GM21367 (cell line): ENCODE measurements at regions not wholly inside any gene's neighbourhood (a gene's known extent, or its start where the extent isn't known, plus 50 kb on each side); places are given as distances from the start of the nearest gene placed in this dataset.
"Not testable (repeated sequence)": the region's sequence is repeated elsewhere in the genome, so short reads cannot be mapped to it uniquely, and the experiment has no call there.

ENCODE experiments used
- ATAC-seq: cut with Tn5 transposase; IDR thresholded peaks from one replicate; pipeline ENCODE4 v1.9.1; 2021; ENCODE audit not compliant: unreplicated experiment

DNA sequence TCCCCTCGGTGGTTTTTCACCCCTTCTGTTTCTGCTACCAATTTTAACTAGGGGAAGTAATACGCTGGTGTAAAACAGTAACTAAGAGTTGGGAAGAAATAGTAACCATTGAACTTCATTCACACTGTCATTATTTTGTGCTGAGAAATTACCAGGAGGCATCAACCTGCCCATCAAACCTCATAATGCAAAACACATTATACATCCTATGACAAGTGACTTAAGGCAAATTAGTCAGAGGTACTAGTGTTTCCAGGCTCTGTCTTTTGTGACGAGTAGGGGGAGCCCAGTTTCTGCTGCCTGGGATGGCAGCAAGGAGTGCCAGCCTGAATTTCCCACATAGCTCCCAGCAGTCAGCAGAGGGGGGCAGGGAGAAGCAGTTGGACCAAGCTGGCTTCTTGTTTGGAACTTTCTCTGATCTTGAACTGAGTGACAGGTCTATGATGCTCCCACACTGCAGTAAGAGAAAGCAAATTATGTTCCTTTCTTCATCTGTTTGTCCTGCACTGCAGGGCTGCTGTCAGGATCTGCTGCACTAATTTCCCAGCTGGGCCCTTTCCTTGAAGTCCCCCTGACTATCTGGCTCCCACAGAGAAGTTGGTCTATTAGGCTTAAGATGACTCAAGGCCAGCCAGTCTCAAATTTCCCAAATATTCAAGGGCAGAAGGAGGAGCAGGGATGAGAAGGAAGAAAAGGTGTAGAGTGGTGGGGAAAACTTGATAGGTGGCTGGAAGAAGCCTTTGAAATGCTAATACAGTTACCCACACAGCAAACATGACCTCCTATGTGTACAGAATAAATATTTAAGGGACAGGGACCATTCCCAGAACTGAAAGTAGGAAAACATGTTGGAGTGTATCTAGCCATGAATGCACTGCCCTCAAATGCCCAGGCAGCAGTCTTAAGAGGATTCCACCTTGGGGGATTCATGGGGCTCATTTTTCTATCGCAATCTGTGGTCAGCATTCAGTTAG lies 322.8 kb downstream of the SEC16B start:
- ATAC-seq: no peak

DNA sequence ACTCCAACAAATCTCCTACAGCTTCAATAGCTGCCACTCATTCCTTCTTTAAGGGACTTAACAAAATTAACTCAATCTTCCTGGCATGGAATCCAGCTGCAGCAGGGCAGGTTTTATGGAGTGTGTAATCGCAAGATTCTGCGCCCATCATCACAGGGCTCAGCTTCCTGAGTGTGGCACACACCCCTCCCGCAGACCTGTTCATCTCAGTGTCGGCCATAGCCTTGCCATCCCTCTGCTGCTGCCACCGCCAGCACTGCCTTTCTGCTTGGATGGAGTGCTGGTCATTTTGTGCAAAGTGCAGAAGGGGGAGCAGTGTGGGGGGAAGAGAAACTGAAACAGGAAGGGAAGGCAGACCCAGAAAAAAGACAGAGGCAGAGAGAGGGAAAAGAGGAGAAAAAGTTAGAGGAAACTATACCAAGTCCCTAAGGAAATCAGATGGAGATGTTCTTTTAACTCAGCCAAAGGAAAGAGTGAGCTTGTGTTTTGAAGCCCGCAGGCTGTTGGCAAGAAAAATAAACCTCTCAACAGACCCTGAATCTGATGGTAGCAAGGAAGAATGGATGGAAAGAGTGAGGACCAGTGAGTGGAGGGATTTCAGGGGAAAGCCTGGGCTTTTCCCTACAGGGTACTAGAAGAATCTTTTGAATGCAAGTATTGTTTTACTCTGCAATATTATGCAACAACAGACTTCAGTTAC lies 324.2 kb downstream of the SEC16B start:
- ATAC-seq: no peak

DNA sequence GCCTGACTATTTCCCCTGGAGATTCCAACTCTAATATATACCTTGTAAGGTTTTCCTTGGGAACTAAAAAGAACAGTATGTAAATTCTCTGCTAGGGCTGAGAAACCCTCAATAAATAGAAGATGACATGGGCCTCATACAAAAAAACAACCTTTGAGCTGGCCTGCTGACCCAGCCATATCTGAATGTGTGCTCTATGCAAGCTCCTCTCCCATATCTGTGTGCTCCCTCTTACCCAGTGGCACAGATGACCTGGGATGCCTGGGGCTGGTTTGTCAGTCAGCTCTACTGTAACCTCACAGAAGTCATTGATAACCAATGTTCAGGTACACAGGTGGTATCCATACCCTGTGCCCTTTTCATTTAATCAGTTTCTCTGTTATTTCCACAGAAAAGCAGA lies 329.2 kb downstream of the SEC16B start:
- ATAC-seq: no peak

DNA sequence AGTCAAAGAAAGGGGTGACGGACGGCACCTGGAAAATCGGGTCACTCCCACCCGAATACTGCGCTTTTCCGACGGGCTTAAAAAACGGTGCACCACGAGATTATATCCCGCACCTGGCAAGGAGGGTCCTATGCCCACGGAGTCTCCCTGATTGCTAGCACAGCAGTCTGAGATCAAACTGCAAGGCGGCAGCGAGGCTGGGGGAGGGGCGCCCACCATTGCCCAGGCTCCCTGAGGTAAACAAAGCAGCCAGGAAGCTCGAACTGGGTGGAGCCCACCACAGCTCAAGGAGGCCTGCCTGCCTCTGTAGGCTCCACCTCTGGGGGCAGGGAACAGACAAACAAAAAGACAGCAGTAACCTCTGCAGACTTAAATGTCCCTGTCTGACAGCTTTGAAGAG lies 335.7 kb downstream of the SEC16B start:
- ATAC-seq: not testable (repeated sequence)

DNA sequence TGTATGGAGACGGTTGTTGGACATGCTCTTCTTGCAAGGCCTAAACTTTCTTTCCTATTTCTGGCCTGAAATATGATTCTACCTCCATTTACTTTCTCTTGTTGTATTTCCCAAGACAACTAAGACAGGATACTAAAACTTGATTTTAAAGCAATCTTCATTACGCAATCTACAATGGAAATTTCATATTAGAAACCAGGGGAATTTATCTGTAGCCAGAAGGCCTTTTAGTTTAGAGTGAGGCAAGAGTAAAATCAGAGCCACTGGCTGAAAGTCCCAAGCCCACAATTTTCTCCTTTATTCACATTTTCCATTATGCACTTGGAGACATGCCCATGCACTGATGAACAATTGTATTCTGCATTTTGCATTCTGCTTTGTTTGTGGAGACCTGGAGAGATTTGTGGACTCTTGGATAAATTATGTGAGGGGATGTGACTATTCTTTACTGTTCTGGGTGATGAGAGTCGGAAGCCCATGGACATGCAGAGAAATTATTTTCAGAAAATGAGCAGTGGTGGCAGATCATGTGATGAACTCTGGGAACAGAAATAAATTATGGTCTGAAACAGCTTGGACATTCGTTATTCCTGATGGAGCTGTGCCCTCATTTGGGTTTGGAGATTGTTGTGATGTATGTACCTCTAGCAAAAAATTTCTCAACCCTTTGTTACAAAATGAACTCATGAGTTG lies 336.8 kb downstream of the SEC16B start:
- ATAC-seq: no peak

DNA sequence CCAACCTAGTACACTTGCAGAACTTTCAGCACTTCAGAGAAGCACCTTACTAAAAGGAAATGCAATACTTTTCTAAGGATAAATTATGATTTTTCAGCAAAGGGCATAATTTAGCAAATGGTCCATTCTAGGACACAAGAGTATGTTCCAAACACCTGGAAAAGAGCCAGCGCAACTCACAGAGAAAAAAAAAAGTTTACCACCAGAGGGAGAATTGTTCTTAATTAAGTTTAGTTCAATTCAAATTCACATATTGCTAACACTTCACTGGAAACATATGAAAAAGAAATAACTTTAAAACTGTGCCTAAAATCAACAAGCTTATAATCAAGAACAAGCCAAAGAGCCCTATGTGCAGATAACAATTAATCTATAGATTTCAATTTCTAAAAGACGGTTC lies 338.1 kb downstream of the SEC16B start:
- ATAC-seq: no peak

DNA sequence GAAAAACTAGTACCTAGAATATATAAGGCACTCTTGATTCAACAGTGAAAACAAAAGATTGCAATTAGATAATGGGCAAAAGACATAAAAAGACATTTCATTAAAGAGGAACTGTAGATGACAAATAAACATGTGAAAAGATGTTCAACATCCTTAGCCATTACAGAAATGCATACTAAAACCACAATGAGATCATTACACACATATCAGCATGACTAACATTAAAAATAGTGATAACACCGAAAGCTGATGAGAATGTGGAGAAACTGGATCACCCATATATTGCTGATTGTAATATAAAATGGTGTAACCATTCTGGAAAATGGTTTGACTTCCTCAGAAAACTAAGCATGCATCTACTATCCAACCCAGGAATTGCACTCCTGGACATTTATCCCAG lies 340.3 kb downstream of the SEC16B start:
- no peak for ATAC-seq

DNA sequence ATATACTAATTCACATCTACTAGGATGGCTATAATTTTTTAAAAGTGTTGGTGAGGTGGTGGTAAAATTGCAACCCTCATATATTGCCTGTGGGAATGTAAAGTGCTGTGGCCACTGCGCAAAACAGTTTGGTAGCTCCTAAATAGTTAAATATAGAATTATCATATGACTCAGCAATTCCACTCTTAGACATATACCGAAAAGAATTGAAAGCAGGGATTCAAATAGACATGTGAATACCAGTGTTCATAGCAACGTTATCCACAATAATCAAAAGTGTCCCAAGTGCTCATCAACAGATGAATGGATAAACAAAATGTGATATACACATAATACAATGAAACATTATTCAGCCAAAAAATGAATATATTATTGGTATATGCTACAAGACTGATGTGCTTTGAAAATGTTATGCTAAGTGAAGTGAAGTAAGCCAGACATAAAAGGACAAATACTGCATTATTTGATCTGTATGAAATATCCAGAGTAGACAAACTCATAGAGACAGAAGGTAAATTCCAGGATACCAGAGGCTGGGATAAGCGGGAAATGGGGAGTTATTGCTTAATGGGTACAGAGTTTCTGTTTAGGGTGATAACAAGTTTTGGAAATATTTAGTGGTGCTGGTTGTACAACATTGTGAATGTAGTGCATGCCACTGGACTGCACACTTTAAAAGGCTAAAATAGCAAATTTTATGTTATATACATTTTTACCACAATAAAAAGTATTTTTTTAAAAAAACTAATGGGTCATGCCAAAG lies 342.5 kb downstream of the SEC16B start:
- no peak for ATAC-seq

DNA sequence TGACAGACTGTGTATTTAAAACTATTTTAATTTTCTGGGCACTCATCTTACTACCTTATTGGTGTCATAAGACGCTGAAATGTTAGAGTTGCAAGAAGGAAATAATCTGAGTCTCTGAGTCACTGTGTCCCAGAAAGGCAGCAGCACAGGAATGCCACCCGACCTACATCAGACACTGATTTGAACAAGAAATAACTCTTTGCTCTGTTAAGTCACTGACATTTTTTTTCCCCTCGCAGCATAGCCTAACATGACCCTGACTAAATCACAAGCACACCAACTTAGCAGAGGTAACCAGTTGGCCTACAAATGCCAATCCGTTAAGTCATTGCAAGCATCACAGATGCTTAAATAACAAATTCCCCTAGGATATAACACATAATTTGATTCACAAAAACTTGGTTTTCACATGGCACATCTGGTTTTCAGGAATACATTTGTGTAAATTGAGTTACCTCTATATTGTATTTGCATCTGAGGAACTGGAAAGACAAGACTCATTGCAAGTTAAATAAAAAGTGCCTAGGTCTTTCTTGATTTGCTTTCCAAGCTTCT lies 349.1 kb downstream of the SEC16B start:
- ATAC-seq: no peak

DNA sequence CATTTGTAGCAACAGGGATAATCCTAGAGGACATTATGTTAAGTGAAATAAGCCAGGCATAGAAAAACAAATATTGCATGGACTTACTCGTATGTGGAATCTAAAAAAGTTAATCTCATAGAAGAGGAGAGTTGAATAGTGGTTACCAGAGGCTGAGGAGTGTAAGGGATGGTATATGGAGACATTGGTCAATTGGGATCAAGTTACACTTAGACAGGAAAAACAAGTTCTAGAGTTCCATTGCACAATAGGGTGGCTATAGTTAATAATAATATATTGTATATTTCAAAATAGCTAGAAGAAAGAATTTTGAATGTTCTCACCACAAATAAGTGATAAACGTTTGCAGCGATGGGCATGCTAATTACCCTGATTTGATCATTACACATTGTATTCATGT lies 354.6 kb downstream of the SEC16B start:
- no peak for ATAC-seq

DNA sequence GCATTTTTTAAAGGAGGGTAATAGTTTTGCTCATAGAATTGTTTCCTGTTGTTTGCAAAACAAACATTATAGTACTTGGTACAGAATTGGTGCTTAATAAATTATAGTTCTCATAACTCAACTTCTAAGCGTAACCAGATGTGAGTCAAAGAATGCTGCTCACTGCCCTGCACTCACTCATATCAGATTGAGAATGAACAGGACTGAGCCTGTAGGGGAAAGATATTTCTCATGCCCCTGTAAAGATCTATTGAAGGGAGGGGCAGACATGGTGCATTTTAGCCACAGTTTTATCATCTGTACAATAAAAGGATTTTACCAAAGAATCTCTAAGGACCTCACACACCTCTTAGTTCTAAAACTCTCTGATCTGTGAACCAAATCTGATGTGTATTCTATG lies 358.5 kb downstream of the SEC16B start:
- ATAC-seq: no peak

DNA sequence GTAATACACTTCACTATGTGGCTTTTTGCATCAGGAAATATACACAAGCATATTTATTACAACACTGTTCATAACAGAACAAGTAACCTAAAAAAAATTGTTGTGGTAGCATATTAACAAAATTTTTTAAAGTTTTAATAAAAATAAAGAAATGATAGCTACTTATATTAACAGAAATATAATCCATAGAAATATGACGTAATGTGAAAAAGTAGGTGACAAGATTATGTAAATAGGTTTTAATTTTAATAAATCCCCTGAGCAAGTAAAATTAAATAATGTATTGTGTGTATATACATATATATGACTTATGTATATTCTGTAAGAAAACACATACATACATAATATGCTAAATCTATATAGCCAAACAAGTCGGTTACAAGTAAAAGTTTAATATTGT lies 359.9 kb downstream of the SEC16B start:
- no peak for ATAC-seq

DNA sequence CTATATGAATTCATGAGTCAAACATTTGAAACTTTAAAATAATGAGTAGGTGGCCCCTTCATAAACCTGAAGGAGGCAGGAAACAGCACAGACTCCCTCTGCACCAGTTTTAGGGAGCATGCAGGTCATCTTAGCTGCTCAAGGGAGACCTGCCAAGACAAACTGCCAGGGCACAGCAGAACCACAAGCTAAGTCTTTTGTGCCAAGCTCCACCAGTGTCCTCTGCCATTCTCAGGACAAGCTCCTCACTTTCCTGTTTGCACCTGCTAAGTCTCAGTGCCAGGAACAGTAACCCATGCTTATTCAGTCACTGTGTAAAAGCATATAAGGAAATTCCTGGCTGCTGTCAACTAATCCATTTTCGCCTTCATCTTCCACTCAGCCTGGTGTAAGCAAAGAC lies 368.9 kb downstream of the SEC16B start:
- ATAC-seq: no peak

DNA sequence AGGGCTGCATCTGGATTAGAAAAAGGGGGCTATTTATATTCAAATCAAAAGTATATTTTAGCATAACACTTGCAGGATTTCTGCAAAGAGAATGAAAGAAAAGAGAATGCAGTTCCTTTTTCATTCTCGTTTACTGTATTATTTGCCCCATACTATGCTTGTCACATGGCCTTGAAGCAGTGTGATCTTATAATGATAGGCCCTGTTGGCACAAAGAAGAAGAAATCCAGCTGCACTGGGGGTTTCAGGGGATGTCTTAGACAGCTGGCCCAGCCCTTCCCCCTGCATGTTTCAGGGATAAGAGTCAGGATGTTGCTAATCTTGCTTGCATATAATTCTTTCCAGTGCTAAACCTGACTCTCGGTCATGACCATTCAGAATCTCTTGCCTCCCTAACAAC lies 369.5 kb downstream of the SEC16B start:
- no peak for ATAC-seq

DNA sequence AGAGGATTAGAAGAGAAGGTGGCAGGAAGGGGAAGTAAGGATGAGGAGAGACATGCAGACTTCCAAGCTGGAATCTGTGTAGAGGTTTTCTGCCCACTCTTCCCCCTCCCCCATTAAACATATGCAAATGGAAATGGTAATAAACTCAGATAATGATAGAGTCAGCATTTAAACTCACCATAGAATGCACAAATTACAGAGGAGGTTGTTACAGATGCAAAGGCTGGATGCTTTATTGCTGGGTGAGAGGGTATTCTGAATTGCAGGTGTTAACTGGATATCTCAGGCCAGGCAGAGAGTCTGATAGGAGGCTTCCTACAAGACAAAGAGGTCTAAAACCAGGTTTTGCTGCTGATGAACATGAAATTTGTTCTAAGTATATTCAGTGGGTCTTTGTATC lies 372.5 kb downstream of the SEC16B start:
- ATAC-seq: no peak

DNA sequence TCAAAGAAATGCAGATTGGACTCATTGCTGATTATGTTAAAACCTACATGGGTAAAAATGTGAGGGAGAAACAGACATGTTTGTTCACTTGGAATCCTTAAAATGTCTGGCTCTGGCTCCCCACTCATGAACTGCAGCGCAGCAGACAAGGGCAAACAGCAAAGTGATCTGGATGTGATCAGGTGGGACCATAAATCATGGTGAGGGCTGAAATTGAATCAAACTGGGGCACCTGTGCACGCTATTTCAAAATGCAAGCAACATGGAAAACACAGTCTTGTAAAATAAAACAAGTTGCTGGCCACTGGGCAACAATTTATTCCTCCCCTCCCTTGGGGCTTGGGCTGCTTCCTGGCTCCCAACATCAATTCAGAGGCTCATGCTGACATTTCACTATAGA lies 373.4 kb downstream of the SEC16B start:
- ATAC-seq: no peak

DNA sequence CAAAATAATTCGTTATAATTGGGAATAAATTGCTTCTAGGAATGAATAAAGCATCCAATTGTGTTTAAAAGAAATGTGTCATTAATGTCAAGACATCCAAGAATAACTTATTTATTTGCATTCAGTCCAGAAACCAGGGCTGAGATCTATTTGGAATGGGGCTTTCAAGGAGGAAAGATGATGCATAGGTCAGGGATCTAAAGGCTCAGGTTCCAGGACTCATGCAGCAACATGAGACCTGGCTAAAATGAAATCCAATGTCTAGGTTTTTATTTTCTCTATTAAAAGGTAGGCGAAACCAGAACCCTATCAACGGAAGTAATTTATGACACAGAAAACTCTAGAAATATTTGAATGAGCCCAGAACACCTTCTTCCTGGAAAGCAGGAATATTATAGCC lies 376.8 kb downstream of the SEC16B start:
- ATAC-seq: no peak

DNA sequence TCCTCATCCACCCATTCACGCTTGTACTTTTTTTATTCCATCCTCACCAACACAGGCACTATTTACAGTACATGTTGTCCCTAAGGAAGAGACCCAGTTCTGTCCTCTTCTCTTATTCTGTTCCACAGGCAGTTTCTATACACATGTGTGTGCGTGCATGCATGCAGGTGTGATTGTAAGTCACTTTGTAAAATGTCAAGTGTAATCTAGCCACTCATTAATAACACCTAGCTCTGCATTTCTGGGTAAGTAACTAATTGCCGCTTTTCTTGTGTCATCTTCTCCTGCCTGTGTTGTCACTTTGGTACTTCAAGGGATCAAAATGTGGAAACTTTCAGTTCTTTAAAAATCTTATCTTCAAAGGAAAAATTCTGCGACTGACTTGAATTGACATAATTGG lies 377.2 kb downstream of the SEC16B start:
- no peak for ATAC-seq

DNA sequence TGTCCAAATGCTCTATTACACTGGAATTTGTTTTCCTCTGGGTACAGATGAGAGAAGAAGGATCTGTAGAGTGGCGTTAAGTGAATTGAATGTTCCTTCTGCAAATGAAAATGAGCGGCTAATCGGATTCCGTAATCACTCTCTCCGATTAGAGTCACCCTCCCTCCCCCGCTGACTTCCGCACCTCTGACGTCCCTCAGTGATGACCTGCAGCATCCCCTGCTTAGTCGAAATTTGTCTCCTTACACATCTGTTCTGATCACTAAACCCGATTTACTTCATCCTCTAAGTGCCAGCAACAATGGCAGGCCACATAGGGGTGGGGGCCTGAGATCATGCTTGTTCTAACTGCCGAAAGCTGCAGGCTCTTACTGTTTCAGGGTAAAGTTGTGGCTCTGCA lies 378.7 kb downstream of the SEC16B start:
- ATAC-seq: no peak

DNA sequence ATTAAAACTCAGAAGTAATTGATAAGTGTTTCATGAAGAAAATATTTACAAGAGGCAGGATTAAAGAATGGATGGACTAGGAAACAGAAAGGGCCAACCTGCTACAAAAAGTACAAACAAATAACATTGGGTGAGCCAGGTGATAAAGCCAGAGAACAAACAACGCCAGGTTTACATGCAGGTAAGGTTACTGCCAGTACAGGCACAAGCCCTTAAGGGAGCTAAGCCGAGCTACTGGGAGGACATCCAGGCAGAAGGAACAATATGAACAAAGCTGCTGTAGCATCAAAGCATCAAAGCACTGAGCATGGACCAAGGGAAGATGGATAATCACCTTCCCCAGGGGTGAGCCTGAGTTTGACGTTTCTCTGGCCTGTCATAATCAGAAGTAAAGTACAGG lies 380.7 kb downstream of the SEC16B start:
- no peak for ATAC-seq

DNA sequence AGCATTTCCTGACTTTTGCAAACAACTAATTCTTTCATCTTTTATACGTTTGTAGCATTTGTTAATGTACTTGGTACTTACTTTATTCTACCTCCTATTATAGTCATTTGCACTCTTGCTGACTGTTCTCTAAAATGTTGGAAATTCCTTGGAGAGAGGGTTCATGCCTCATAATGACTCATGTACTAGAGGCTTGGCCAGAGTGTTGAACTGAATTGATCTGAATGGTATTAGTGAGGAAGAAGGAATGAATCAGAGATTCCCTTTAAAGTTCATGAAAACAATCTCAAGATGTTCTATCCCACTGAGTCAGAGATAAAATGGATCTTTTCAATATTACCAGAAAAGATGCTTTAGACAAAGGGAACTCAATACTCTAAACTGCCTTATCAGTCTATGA lies 383.4 kb downstream of the SEC16B start:
- ATAC-seq: no peak
